Stimulated activated CD8-positive, alpha-beta memory T cell treated with anti-CD3 and anti-CD28 coated beads, Interleukin-12 subunit alpha, Interleukin-12 subunit beta, amount 100 ng/mL, for 4 hours (primary cell): ENCODE measurements at regions not wholly inside any gene's neighbourhood (a gene's known extent, or its start where the extent isn't known, plus 50 kb on each side); places are given as distances from the start of the nearest gene placed in this dataset.

ENCODE experiments used
- DNase-seq: peaks from one replicate; pipeline ENCODE4 v3.0.0-alpha.2; 2020; ENCODE audit warnings: low read depth

DNA sequence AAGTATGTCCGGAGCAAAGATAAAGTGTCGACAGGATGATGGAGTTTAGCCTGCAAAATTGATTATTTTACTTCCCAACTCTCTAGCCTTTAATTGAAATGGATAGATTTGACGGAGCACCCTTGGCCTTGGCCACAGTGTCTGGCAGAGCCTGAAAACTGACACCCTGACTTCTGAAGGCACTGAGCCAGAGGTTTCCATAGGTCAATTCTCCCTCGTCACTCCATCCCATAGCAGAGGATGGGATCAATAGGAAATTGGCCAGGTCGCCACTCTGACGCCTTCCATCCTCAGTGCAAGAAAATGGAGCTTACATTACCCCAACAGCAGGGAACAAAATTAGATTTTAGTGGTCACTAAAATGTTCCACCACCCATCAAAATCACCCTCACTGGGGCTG, 90.4 kb upstream of the CDH11 start:
- no peak for DNase-seq

GRCh38 chr16:65202461-65202860, 80.6 kb upstream of the CDH11 start:
- DNase-seq = no peak

- no peak for DNase-seq
These were observed 79.6 kb upstream of the CDH11 start for GRCh38 chr16:65201511-65201910.

DNA sequence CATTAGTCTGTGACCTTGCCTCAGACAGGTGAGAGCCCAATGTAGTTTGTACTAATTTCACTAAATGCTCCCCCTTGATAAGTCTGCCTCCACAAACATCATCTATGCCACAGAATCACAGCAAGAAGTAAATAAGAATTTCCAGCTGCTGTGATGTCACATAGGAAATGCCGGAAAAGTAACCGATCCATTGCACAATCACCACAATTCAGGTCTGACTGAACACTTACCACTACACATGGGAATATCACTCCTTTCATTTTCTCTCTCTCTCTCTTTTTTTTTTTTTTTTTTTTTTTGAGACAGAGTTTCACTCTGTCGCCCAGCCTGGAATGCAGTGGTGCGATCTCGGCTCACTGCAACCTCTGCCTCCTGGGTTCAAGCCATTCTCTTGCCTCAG, 79.0 kb upstream of the CDH11 start:
- no peak for DNase-seq

DNA sequence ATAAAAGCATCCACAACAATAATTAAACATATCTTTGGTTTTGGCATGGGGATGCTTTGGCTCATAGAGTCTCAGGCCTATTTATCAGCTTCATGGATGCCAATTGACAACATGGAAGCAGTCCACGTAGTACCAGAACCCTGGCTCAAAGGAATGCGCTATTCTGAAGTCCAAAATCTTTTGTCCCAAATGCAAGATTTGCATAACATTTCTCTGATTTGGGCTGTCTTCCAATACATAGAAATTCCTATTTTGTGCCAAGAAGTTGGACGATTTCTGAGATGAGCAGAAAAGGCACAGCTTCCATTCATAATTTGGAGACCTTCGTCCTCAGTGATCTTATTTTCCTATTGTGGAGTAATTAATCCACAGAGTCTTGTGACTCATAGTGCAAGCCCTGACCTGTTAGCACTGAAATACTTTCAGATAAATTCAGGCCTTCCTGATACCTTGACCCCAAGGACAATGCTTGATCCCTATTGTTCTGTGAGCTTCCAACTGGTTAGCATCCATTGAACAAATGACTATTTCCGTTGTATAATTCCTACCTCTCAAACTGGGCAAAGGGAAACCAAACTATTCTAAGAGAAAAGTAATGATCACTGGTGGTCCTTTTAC, 78.4 kb upstream of the CDH11 start:
- DNase-seq = no peak

- no peak for DNase-seq
These were observed 74.7 kb upstream of the CDH11 start for GRCh38 chr16:65196420-65197075.

DNA sequence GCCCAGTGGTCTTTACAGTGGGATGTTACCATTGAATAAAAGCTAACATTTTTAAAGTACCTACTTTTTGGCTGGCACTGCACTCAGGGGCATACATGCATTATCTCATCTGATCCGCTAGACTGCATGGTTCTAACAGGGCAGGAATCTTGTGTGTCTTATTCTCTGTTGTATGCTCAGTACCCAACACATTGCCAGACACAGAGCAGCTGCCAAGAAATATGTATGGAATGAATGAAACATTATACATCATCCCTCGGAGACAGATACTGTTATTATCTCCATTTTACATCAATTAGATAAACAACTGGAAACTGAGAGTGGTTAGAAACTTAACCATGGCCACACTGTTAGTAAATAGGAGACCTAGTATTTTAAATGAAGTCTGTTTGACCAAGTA, 74.1 kb upstream of the CDH11 start:
- no peak for DNase-seq

DNA sequence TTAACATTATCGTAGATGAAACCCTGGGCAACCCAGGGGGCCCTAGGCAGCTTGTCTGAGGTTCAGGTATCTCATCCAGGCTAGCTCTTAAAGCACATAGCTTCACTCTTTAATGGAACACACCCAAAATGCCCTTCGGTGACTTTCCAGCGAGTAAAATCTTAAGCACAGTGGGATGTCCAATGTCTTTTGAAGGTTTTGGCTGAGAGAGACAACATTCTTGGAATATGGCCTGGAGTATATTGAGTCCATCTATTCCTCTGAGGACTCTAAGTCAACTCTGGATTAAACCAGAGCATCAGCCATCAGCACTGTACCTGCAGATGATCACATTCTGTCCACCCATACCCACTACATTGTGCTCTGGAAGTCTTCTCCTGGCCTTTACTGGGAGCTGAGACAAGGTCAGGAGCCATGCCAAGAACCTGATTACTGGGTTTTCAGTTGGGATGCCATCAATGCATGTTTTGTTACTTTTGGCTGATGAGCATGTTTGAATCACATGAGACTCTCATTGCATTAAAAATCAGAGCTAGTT, 63.4 kb upstream of the CDH11 start:
- DNase-seq = no peak

DNA sequence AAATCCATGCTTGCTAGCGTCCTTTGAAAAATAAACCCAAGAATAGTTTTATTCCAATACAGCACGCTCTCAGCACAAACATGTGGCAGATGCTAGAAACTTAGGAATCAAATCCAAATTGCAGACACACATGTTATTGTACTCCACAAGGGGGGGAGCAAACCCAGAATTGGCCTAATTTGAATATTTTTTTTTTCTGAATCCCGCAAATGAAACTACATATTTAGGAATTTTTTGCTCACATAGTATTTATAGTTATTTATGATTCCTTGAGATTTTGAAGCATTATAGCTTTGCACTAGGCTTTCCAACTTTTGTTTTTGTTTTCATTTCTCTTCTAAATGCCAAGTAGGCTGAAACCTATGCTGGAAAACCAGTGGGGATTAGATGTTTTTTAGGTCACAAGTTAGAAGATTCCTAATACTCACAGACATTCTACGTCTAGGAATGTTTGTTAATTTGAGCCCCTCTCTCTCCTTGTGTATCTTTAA, 59.3 kb upstream of the CDH11 start:
- no peak for DNase-seq

- DNase-seq = no peak
These were observed 56.3 kb upstream of the CDH11 start for GRCh38 chr16:65178151-65178550.

GRCh38 chr16:65176603-65177002, 54.7 kb upstream of the CDH11 start:
- DNase-seq = no peak

DNA sequence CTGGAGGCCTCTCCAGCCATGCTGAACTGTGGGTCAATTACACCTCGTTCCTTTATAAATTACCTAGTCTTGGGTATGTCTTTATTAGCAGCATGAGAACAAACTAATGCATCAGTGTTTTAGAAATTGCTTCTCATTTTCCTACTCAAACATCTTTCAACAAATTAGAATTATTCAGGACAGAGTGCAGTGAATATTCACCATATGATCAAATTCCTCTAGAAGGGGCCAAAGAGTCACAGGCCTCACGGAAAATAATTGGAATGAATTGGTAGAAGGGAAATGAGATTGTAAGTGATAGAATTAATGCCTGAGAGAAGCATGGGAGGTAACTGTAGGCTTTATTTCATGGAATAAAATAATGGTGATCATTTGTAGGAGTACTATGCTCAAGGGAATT, 50.5 kb upstream of the CDH11 start:
- no peak for DNase-seq
